Keratinocyte (primary cell): ENCODE measurements at regions not wholly inside any gene's neighbourhood (a gene's known extent, or its start where the extent isn't known, plus 50 kb on each side); places are given as distances from the start of the nearest gene placed in this dataset.

Source experiments
- EZH2 ChIP-seq: IDR thresholded peaks from one replicate; pipeline ENCODE4 v1.6.1; 2012; ENCODE audit warnings: inconsistent platforms, mild to moderate bottlenecking, low read length, moderate library complexity
- TF ChIP-seq, protein P1 (sequence below), 3 experiments: IDR thresholded peaks in 1 of 3; conservative IDR thresholded peaks in 1 of 3; optimal IDR thresholded peaks in 1 of 3; 2 replicates in 2 of 3; 3 replicates in 1 of 3; pipeline versions ENCODE3 to v1.5.1; 2011; ENCODE audit warnings: low read length in 3 of 3, mild to moderate bottlenecking in 3 of 3, moderate library complexity in 2 of 3, control low read depth in 1 of 3, inconsistent platforms in 1 of 3; ENCODE audit not compliant: insufficient read depth in 2 of 3; ENCODE audit errors: extremely low read depth in 1 of 3

- TF ChIP-seq, protein P1, sequence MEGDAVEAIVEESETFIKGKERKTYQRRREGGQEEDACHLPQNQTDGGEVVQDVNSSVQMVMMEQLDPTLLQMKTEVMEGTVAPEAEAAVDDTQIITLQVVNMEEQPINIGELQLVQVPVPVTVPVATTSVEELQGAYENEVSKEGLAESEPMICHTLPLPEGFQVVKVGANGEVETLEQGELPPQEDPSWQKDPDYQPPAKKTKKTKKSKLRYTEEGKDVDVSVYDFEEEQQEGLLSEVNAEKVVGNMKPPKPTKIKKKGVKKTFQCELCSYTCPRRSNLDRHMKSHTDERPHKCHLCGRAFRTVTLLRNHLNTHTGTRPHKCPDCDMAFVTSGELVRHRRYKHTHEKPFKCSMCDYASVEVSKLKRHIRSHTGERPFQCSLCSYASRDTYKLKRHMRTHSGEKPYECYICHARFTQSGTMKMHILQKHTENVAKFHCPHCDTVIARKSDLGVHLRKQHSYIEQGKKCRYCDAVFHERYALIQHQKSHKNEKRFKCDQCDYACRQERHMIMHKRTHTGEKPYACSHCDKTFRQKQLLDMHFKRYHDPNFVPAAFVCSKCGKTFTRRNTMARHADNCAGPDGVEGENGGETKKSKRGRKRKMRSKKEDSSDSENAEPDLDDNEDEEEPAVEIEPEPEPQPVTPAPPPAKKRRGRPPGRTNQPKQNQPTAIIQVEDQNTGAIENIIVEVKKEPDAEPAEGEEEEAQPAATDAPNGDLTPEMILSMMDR (optimal IDR thresholded peaks at IDR 0.05 in 1 of 3, IDR thresholded peaks at IDR 0.05 in 1 of 3, conservative IDR thresholded peaks at IDR 0.05 in 1 of 3; ENCODE audit: extremely low read depth in 1 of 3, insufficient read depth in 2 of 3, low read length in 3 of 3): no peak
- TF ChIP-seq EZH2: no peak
These were observed 75.3 kb downstream of the NMUR2 start for GRCh38 chr5:152329761-152330283.
